Right kidney (tissue), 1 donor: ENCODE measurements at regions not wholly inside any gene's neighbourhood (a gene's known extent, or its start where the extent isn't known, plus 50 kb on each side); places are given as distances from the start of the nearest gene placed in this dataset.

Experiments used
- DNase-seq: peaks from one replicate; pipeline ENCODE4 v3.0.0-alpha.2; 2016

GRCh38 chr11:131235328-131236298 lies 134.8 kb upstream of the NTM start:
- no peak for DNase-seq

GRCh38 chr11:131240421-131240820 lies 130.0 kb upstream of the NTM start:
- DNase-seq = no peak

- DNase-seq = no peak
Observed at GRCh38 chr11:131242476-131243000, 127.9 kb upstream of the NTM start.

- DNase-seq = no peak
Observed at GRCh38 chr11:131246156-131246555, 124.3 kb upstream of the NTM start.

- DNase-seq = peak; percentile 17
Observed at GRCh38 chr11:131246663-131247062, 123.8 kb upstream of the NTM start.

- no peak for DNase-seq
Observed at GRCh38 chr11:131248588-131248987, 121.8 kb upstream of the NTM start.

- DNase-seq = no peak
Observed at GRCh38 chr11:131253142-131253655, 117.2 kb upstream of the NTM start.

GRCh38 chr11:131253656-131254151 lies 116.7 kb upstream of the NTM start:
- no peak for DNase-seq

GRCh38 chr11:131254254-131254653 lies 116.2 kb upstream of the NTM start:
- no peak for DNase-seq

GRCh38 chr11:131274233-131274632 lies 96.2 kb upstream of the NTM start:
- DNase-seq = no peak

- no peak for DNase-seq
Observed at GRCh38 chr11:131275580-131275979, 94.8 kb upstream of the NTM start.

GRCh38 chr11:131278472-131278871 lies 91.9 kb upstream of the NTM start:
- DNase-seq = no peak

- no peak for DNase-seq
Observed at GRCh38 chr11:131279654-131280384, 90.6 kb upstream of the NTM start.

GRCh38 chr11:131281316-131281715 lies 89.1 kb upstream of the NTM start:
- DNase-seq = no peak

- no peak for DNase-seq
Observed at GRCh38 chr11:131284041-131284440, 86.4 kb upstream of the NTM start.

- no peak for DNase-seq
Observed at GRCh38 chr11:131288521-131289091, 81.8 kb upstream of the NTM start.

- DNase-seq = no peak
Observed at GRCh38 chr11:131290185-131290584, 80.2 kb upstream of the NTM start.

- no peak for DNase-seq
Observed at GRCh38 chr11:131295986-131296385, 74.4 kb upstream of the NTM start.

GRCh38 chr11:131297441-131297840 lies 73.0 kb upstream of the NTM start:
- DNase-seq = no peak

GRCh38 chr11:131299598-131300438 lies 70.6 kb upstream of the NTM start:
- DNase-seq = peak; percentile 20

- no peak for DNase-seq
Observed at GRCh38 chr11:131300439-131300717, 70.0 kb upstream of the NTM start.

GRCh38 chr11:131301306-131301705 lies 69.1 kb upstream of the NTM start:
- no peak for DNase-seq
